GM19035 (cell line): ENCODE measurements at regions not wholly inside any gene's neighbourhood (a gene's known extent, or its start where the extent isn't known, plus 50 kb on each side); places are given as distances from the start of the nearest gene placed in this dataset.

ENCODE experiments used
- ATAC-seq: cut with Tn5 transposase; IDR thresholded peaks from one replicate; pipeline ENCODE4 v1.9.1; 2021; ENCODE audit not compliant: unreplicated experiment

- no peak for ATAC-seq
Observed at GRCh38 chr5:124665035-124665434, 81.4 kb downstream of the ZNF608 start.

- no peak for ATAC-seq
Observed at GRCh38 chr5:124664287-124664686, 82.2 kb downstream of the ZNF608 start.

- ATAC-seq: no peak
Observed at GRCh38 chr5:124663101-124663506, 83.3 kb downstream of the ZNF608 start.

- ATAC-seq: no peak
Observed at GRCh38 chr5:124662181-124662781, 84.2 kb downstream of the ZNF608 start.

GRCh38 chr5:124661317-124662141 is 84.9 kb downstream of the ZNF608 start:
- no peak for ATAC-seq

- ATAC-seq: no peak
Observed at GRCh38 chr5:124660229-124661093, 86.0 kb downstream of the ZNF608 start.

- ATAC-seq: no peak
Observed at GRCh38 chr5:124659798-124660197, 86.6 kb downstream of the ZNF608 start.

- ATAC-seq: no peak
Observed at GRCh38 chr5:124658867-124659557, 87.4 kb downstream of the ZNF608 start.

- ATAC-seq: no peak
Observed at GRCh38 chr5:124655921-124656511, 90.4 kb downstream of the ZNF608 start.

GRCh38 chr5:124655251-124655917 is 91.1 kb downstream of the ZNF608 start:
- no peak for ATAC-seq

- ATAC-seq: no peak
Observed at GRCh38 chr5:124654418-124654817, 92.0 kb downstream of the ZNF608 start.

- ATAC-seq: no peak
Observed at GRCh38 chr5:124653666-124654065, 92.8 kb downstream of the ZNF608 start.

- ATAC-seq: no peak
Observed at GRCh38 chr5:124652892-124653441, 93.5 kb downstream of the ZNF608 start.

- ATAC-seq: no peak
Observed at GRCh38 chr5:124652514-124652819, 94.0 kb downstream of the ZNF608 start.

- ATAC-seq: peak; percentile 38
Observed at GRCh38 chr5:124651663-124652513, 94.6 kb downstream of the ZNF608 start.

GRCh38 chr5:124650951-124651662 is 95.3 kb downstream of the ZNF608 start:
- ATAC-seq: no peak

- peak; percentile 63 for ATAC-seq
Observed at GRCh38 chr5:124650147-124650561, 96.3 kb downstream of the ZNF608 start.

- peak; percentile 69 for ATAC-seq
Observed at GRCh38 chr5:124649491-124650146, 96.8 kb downstream of the ZNF608 start.
